ENCODE measurements at regions not wholly inside any gene's neighbourhood (a gene's known extent, or its start where the extent isn't known, plus 50 kb on each side); places are given as distances from the start of the nearest gene placed in this dataset.

- Histone ChIP-seq H3K27me3 (ENCODE audit: control insufficient read depth in 3 of 3, insufficient read depth in 3 of 3, low read length in 2 of 3) (no peaks in the 10 kb centered on the region), H3K9ac (ENCODE audit: insufficient read depth in 1 of 2, low read length in 2 of 2) (no peak overlapping the region), H3K4me3 (no peak overlapping the region), H3K27ac (ENCODE audit: low read depth in 1 of 2, low read length in 1 of 2) (no peak overlapping the region), H3K4me1 (ENCODE audit: control insufficient read depth in 5 of 5, insufficient read depth in 5 of 5, low read length in 5 of 5) (peaks cover 0 to 4% (median 0%) of the 10 kb centered on the region in 5 donors), H3K36me3 (ENCODE audit: control insufficient read depth in 4 of 4, insufficient read depth in 4 of 4, low read length in 4 of 4) (peaks cover 0 to 2% (median 0%) of the 10 kb centered on the region in 4 donors), H3K9me3 (ENCODE audit: control insufficient read depth in 4 of 4, insufficient read depth in 3 of 4, low read length in 3 of 4) (peaks cover 2 to 17% (median 4%) of the 10 kb centered on the region in 4 donors)
- TF ChIP-seq CTCF (IDR thresholded peaks at IDR 0.05; ENCODE audit: control extremely low read depth, extremely low read depth), result no peak
- ATAC-seq (ENCODE audit: insufficient read depth, low FRiP score) (no peak), DNase-seq (no peak)
- WGBS, 2 donors, result 86% methylated on average over 5 of the region's 5 CpGs
Measured at GRCh38 chr19:31832176-31832548, 482.9 kb upstream of the TSHZ3 start.

GRCh38 chr19:31834070-31834469 lies 484.8 kb upstream of the TSHZ3 start:
- Histone ChIP-seq H3K36me3 (ENCODE audit: control insufficient read depth in 4 of 4, insufficient read depth in 4 of 4, low read length in 4 of 4) (peaks cover 0 to 2% (median 0%) of the 10 kb centered on the region in 4 donors), H3K27me3 (ENCODE audit: control insufficient read depth in 3 of 3, insufficient read depth in 3 of 3, low read length in 2 of 3) (no peaks in the 10 kb centered on the region), H3K9me3 (ENCODE audit: control insufficient read depth in 4 of 4, insufficient read depth in 3 of 4, low read length in 3 of 4) (peaks cover 2 to 17% (median 4%) of the 10 kb centered on the region in 4 donors), H3K9ac (ENCODE audit: insufficient read depth in 1 of 2, low read length in 2 of 2) (no peak overlapping the region), H3K4me1 (ENCODE audit: control insufficient read depth in 5 of 5, insufficient read depth in 5 of 5, low read length in 5 of 5) (peaks cover 0 to 18% (median 0%) of the 10 kb centered on the region in 5 donors), H3K4me3 (no peak overlapping the region), H3K27ac (ENCODE audit: low read depth in 1 of 2, low read length in 1 of 2) (no peak overlapping the region)
- ATAC-seq (ENCODE audit: insufficient read depth, low FRiP score), result no peak
- no peak for TF ChIP-seq CTCF (IDR thresholded peaks at IDR 0.05; ENCODE audit: control extremely low read depth, extremely low read depth)
- no peak for DNase-seq

GRCh38 chr19:31838163-31838815 lies 489.1 kb upstream of the TSHZ3 start:
- DNase-seq (peak; percentile 71 to 87 (median 86)), ATAC-seq (ENCODE audit: insufficient read depth, low FRiP score) (no peak)
- 33 to 48% methylated on average over 11 of the region's 11 CpGs for WGBS, 2 donors
- peak overlapping the region in 1 of 2 donors; percentile 50 for H3K9ac ChIP-seq (ENCODE audit: insufficient read depth in 1 of 2, low read length in 2 of 2)
- H3K36me3 ChIP-seq (ENCODE audit: control insufficient read depth in 4 of 4, insufficient read depth in 4 of 4, low read length in 4 of 4), result peaks cover 0 to 12% (median 4%) of the 10 kb centered on the region in 4 donors
- no peak overlapping the region for H3K4me3 ChIP-seq
- no peaks in the 10 kb centered on the region for H3K27me3 ChIP-seq (ENCODE audit: control insufficient read depth in 3 of 3, insufficient read depth in 3 of 3, low read length in 2 of 3)
- H3K9me3 ChIP-seq (ENCODE audit: control insufficient read depth in 4 of 4, insufficient read depth in 3 of 4, low read length in 3 of 4), result peaks cover 2 to 25% (median 6%) of the 10 kb centered on the region in 4 donors
- H3K27ac ChIP-seq (ENCODE audit: low read depth in 1 of 2, low read length in 1 of 2), result no peak overlapping the region
- no peak for TF ChIP-seq CTCF (IDR thresholded peaks at IDR 0.05; ENCODE audit: control extremely low read depth, extremely low read depth)
- H3K4me1 ChIP-seq (ENCODE audit: control insufficient read depth in 5 of 5, insufficient read depth in 5 of 5, low read length in 5 of 5), result peaks cover 0 to 27% (median 9%) of the 10 kb centered on the region in 5 donors

All from lung (tissue), 11 donors.